ENCODE measurements at regions not wholly inside any gene's neighbourhood (a gene's known extent, or its start where the extent isn't known, plus 50 kb on each side); places are given as distances from the start of the nearest gene placed in this dataset.

DNA sequence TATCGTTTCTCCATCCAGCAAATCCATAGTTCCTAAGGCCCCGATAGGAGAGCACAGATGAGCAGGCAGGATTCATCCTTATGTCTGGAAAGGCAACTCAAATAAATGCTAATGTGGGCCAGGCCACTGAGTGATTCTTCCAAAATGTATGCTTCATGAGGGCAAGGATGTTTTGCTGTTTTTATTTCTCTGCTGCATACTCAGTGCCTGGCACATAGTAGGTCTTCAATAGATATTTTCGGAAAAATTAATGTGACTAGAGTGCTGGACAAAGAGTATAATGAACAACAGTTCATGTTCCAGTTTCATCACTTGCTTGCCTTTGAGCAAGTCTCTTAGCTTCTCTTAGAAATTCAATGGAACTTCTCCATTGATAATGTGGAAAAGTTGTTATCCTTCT is 357.7 kb downstream of the PRDM2 start:
- DNase-seq (ENCODE audit: extremely low read depth, low read depth), result no peak
- TF ChIP-seq, protein P1, sequence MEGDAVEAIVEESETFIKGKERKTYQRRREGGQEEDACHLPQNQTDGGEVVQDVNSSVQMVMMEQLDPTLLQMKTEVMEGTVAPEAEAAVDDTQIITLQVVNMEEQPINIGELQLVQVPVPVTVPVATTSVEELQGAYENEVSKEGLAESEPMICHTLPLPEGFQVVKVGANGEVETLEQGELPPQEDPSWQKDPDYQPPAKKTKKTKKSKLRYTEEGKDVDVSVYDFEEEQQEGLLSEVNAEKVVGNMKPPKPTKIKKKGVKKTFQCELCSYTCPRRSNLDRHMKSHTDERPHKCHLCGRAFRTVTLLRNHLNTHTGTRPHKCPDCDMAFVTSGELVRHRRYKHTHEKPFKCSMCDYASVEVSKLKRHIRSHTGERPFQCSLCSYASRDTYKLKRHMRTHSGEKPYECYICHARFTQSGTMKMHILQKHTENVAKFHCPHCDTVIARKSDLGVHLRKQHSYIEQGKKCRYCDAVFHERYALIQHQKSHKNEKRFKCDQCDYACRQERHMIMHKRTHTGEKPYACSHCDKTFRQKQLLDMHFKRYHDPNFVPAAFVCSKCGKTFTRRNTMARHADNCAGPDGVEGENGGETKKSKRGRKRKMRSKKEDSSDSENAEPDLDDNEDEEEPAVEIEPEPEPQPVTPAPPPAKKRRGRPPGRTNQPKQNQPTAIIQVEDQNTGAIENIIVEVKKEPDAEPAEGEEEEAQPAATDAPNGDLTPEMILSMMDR (IDR thresholded peaks at IDR 0.05; ENCODE audit: low read depth, low read length, missing control alignments), result no peak
- H3K4me3 ChIP-seq (replicated peaks; ENCODE audit: low read depth, low read length), result no peak overlapping the region

DNA sequence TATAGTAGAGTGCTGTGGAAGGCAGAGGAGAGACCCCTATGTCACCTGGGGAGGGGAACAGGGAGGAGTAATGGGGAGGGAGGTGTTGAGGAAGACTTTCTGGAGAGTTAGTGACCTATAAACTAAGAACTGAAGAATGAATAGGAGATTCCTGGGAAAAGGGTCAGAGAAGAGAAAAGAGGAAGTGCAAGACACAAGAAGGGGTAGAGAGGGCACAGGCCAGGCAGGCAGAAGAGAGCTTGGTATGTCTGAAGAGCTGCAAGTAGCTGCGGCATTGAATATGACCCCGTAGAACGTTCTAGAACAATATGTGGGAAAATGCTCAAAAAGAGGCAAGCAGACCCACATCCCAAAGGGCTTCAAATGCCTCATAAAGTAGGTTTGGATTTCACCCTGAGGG is 361.2 kb downstream of the PRDM2 start:
- no peak overlapping the region for H3K4me3 ChIP-seq (replicated peaks; ENCODE audit: low read depth, low read length)
- DNase-seq (ENCODE audit: extremely low read depth, low read depth), result no peak
- TF ChIP-seq, protein P1 (IDR thresholded peaks at IDR 0.05; ENCODE audit: low read depth, low read length, missing control alignments), result no peak

DNA sequence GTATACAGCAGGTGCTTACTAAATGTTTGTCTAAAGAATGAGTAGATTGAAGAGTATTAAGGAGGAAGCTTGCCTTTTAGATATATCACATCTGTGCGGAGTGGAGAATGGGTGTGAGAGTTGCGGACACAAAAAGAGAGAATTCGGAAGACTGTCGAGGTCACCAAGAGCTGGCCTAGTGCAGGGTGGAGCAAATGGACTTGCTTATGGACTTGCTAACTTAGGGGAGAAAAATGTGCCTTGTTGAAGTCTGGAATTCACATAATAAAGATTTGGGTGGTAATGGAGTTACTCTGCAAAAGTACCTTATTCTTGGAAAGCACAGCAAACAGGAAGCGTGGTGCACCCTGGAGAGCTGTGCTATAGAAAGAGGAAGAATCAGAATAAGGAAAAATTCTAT is 361.7 kb downstream of the PRDM2 start:
- no peak overlapping the region for H3K4me3 ChIP-seq (replicated peaks; ENCODE audit: low read depth, low read length)
- TF ChIP-seq, protein P1 (IDR thresholded peaks at IDR 0.05; ENCODE audit: low read depth, low read length, missing control alignments), result no peak

DNA sequence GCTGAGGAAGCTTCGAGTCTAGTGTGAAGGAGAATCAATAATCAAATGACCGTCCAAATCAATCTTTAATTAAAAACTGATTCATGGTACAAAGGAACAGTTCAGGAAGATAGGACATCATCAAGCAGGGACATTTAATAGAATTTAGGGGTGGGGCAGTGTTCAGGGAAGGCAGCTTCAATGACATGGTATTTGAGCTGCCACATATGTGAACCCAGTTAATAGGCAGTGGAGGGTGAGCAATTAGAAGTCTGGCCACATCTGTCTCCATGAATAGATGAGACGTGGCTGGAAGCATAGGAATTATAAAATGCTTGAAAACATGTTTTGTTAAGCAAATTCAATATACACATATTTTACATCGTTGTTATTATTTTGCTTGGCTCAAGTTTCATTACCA is 362.7 kb downstream of the PRDM2 start:
- H3K4me3 ChIP-seq (replicated peaks; ENCODE audit: low read depth, low read length), result no peak overlapping the region
- TF ChIP-seq, protein P1 (IDR thresholded peaks at IDR 0.05; ENCODE audit: low read depth, low read length, missing control alignments), result no peak
- DNase-seq (ENCODE audit: extremely low read depth, low read depth), result no peak

More for the DNA sequence above, 361.7 kb downstream of the PRDM2 start:
- no peak for DNase-seq (ENCODE audit: extremely low read depth, low read depth)

DNA sequence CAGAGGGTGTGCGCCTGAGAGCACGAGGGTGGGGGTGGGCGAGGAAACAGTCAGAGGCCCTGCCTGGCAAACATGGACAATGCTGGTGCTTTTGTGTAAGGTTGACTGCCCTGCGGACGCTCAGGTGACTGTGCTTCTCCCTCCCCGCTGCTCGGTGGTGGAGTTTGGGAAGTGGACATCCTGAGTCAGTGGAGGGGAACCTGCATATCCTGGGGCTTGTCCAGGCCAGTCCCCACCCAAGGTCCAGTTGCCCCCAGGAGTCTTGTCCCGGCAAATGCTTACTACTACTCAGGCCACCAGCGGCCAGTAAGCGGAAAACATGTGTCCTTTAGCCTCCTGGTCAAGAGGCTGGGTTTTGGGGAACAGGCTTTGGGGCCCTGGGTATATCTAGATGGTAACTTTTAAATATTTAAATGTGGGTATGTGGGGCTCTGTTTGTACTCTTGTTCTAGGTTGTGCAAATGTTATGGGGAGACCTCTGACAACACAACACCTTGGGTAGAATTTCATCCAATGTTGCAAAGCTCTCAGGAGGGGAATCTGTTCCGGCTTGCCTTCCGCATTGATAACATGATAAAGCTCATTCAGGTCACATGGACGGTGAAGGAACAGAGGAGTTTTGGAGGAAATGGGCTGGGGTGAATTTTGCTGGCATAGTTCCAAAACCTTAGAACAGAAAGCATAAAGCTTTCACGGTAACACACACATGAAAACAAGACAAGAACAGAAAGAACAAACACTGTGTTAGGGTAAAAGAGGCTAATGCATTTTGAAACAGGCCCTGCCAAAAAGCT is 364.9 kb downstream of the PRDM2 start:
- DNase-seq (ENCODE audit: extremely low read depth, low read depth), result no peak
- no peak overlapping the region for H3K4me3 ChIP-seq (replicated peaks; ENCODE audit: low read depth, low read length)
- TF ChIP-seq, protein P1 (IDR thresholded peaks at IDR 0.05; ENCODE audit: low read depth, low read length, missing control alignments), result no peak

DNA sequence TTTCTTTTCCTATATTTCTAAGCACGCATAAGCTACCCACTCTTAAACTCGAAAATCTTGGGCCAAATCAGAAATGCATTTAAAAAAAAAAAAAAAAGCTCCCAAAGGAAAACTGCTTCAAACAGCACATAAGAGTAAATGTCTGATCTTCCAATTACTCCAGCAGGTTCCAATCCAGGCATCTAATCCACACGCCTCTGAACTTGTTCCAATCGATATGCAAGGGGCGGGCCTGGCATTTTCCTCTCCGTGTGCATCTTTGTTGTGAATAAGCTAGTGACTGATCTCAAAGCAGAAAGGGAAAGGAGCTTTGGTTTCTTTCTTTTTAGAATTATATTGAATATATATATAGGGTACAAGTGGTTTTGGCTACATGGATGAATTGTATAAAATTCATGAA is 365.5 kb downstream of the PRDM2 start:
- no peak overlapping the region for H3K4me3 ChIP-seq (replicated peaks; ENCODE audit: low read depth, low read length)
- no peak for DNase-seq (ENCODE audit: extremely low read depth, low read depth)
- TF ChIP-seq, protein P1 (IDR thresholded peaks at IDR 0.05; ENCODE audit: low read depth, low read length, missing control alignments), result no peak

DNA sequence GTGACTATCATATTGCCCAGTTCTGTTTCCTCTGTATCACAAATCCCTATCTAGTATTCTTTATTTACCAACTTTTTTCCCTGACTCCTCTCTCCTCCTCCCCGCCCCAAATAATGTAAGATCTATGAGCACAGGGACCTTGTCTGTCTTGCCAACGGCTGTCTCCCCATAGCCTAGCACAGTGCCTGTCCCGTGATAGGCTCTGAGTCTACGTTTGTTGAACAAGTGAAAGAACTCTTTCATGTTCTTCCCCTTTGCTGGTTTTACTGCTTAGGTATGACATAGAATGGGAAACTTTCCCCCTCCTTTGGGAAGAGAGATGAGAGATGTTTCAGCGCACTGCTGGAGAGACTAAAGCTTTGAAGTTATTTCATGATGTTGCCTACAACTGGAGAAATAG is 367.0 kb downstream of the PRDM2 start:
- DNase-seq (ENCODE audit: extremely low read depth, low read depth), result no peak
- TF ChIP-seq, protein P1 (IDR thresholded peaks at IDR 0.05; ENCODE audit: low read depth, low read length, missing control alignments), result no peak
- no peak overlapping the region for H3K4me3 ChIP-seq (replicated peaks; ENCODE audit: low read depth, low read length)
